Amniotic epithelial cell (primary cell): ENCODE measurements at regions not wholly inside any gene's neighbourhood (a gene's known extent, or its start where the extent isn't known, plus 50 kb on each side); places are given as distances from the start of the nearest gene placed in this dataset.
A peak's percentile ranks its signal among the peaks of the same experiment; 100 is the strongest.

Source experiments
- DNase-seq: peaks from one replicate; pipeline ENCODE4 v3.0.0-alpha.2; 2010; ENCODE audit warnings: low read depth

DNA sequence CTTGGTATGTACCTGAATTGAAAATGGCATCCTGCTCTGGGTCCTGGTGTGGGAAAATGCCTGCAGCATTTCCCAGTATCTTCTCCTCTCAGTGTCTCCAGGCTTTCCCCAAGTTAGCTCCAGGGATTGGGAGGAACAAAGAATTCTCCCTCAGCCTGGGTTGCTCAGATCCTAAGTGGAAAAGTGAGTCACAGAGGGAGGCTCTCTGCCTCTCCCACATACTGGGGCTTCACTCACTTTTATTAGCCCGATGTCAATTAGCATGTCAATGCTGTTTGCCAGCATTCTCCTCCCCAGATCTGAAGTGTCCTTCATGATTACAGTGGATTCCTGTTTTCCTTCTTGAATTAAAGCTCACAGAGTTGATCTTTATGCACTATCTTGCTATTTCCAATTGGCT, 655.0 kb downstream of the EPHA3 start:
- no peak for DNase-seq

- no peak for DNase-seq
Measured at GRCh38 chr3:89783341-89783927, 676.0 kb downstream of the EPHA3 start.

DNA sequence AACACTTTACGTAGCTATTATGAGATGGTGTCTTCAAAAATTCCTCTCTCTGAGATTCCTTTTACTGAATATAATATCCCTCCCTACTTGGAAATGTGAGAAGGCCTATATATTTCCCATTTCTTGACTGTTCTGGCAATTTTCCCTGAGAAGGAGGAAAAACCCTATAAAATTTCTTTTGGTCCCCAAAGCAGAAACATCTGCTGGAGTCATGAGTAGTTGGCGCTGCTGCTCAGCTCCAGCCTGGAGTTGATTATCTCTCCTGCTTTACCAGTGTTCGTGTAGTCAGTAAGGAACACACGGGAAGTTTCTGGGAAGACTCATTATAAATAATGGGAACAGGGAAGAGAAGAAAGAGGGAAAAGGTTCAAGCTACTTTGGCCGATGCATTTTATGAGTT, 680.1 kb downstream of the EPHA3 start:
- no peak for DNase-seq

- DNase-seq = no peak
Measured at GRCh38 chr3:89787979-89788378, 680.6 kb downstream of the EPHA3 start.

DNA sequence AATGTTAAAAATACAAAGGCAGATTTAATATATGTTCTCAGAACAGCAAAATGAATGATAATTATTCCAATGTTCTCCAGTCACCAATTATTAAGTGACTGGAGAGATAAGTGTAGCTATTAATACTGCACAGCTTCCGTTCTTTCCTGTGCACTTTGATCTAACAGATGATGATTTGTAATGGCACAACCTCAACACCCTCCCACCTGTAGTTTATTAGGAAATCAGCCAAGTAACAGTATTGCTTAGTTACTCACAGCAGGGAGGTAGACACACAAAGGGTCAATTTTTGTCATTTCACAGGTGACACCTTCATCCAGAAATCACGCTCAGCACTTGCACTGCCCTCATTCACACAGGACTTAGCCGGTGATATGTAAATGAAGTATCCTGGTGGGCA, 688.1 kb downstream of the EPHA3 start:
- no peak for DNase-seq

- no peak for DNase-seq
Measured at GRCh38 chr3:89802881-89803280, 695.5 kb downstream of the EPHA3 start.

- no peak for DNase-seq
Measured at GRCh38 chr3:89803711-89804110, 696.3 kb downstream of the EPHA3 start.

DNA sequence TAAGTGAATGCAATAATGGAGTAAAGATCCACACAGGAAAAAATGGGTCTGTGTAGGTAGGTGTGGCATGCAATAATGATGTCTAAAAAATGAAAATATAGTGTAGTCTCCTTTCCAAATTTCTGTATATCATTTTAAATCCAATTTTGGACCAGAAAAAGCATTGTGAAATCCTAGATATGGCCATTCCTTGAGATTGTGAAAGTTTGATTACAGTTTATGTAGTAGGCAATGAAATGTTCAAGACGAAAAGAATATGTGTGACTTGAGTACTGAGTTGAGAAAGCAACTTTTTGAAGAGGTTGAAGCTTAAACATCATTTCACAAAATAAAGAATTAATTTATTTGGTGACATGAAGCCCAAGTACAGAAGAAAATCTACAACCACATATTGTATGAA, 698.7 kb downstream of the EPHA3 start:
- no peak for DNase-seq

- peak; percentile 4 for DNase-seq
Measured at GRCh38 chr3:89808680-89809197, 701.3 kb downstream of the EPHA3 start.

DNA sequence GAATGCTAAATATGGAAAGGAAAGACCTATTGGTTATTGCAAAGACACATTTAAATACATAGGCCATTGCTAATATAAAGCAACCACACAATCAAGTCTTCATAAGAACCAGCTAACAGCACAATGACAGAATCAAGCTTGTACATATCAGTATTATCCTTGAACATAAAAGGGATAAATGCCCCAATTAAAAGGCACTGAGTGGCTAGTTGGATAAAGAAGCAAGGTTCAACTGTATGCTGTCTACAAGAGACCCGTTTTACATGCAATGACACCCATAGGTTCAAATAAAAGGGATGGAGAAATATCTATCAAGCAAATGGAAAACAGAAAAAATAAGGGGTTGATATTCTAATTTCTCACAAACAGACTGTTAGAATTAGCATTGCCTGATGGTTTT, 706.1 kb downstream of the EPHA3 start:
- DNase-seq = no peak

DNA sequence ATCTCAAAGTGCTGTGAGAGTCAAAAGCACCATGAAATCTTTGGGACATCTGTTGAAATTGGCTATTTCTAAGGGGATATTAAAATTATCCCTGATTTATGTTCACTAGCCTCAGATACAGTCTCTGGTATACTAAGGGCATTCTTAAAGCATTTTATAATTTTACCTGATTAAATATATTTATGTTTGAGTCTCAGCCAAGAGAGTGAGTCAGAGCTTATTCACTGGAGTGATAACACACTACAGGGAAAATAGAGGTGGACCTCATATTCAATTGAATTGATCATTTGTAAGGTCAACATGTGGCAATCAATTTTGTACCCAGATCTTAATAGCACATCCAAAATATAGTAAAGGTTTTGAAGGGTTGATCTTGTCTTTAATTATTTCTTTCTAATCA, 733.6 kb downstream of the EPHA3 start:
- peak; percentile 7 for DNase-seq

DNA sequence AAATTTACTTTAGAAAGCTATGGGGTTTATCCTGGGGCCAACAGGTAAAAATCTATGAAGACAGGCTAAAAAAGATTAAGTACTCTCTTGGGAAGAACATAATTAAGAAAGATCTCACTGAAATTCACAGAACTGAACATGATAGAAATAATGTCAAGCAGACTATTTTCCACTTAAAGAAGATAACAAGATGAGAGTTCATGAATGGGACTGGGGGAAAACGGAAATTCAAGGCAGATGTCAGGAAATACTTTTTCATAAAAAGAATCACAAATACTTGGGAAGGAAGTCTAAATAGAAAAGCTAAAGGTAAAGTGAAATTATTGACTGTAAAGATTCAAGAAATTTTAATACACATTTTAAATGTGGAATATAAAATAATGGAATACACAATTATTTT, 737.6 kb downstream of the EPHA3 start:
- DNase-seq = no peak

GRCh38 chr3:89847955-89848354, 740.5 kb downstream of the EPHA3 start:
- peak; percentile 59 for DNase-seq

DNA sequence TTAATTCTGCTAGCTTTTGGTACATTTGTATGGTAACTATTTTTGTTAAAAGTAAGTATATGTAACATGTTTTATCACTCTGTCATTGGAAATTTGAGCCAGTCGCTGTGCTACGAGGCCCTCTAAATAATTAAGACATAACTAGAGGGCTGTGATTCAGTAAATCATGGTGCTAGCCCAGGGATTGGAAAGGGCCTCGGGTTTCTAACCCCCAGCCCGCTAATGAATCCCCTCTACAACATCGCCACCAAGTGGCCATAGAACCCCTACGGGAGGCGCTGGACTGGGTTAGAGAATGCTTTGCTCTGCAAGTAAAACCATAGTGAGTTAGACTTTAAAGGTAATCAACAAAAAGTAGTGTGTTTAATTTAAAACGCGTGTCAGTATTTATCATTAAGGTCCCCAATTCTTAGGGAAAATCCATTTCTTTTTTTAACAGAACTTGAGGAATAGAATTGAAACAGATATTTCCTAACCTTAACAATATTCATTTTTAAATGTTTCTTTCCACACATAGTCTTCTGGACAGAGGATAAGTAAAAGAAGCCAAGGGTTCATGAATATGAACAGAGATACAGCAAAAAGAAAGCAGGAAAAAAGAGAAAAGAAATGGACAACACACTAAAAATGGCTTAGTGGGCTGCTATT, 744.7 kb downstream of the EPHA3 start:
- peak; percentile 61 for DNase-seq

DNA sequence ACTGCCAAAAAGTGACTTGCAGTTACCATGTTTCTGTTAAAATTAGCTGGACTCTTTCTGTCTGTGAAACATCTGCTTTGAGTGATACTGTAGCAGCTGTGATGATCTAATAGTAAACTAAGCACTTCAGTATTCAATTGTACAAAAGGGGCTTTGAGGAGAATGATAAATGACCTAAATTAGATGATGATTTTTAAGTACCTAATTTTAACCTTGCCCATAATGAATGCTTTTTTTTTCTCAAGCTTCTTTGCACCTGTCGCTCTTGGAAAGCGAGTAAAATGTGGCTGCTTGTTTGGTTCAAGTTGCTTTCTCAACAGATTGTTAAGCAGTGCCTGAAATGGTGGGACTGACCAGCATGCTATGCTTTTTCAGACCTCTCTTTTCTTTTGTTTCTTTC, 752.3 kb downstream of the EPHA3 start:
- no peak for DNase-seq

DNA sequence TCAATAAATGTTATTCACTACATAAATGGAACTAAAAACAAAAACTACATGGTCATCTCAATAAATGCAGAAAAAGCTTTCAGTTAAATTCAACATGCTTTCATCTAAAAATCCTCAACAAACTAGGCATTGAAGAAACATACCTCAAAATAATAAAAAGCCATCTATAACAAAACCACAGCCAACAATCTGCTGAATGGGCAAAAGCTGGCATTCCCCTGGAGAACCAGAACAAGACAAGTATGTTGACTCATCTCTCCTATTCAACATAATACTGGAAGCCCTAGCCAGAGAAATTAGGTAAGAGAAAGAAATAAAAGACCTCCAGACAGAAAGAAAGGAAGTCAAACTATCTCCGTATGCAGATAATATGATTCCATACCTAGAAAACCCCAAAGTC, 759.9 kb downstream of the EPHA3 start:
- DNase-seq = peak; percentile 16

GRCh38 chr3:89876116-89876515, 768.7 kb downstream of the EPHA3 start:
- DNase-seq = no peak

GRCh38 chr3:89877230-89877629, 769.8 kb downstream of the EPHA3 start:
- DNase-seq = no peak

- DNase-seq = no peak
Measured at GRCh38 chr3:89889386-89889785, 782.0 kb downstream of the EPHA3 start.

DNA sequence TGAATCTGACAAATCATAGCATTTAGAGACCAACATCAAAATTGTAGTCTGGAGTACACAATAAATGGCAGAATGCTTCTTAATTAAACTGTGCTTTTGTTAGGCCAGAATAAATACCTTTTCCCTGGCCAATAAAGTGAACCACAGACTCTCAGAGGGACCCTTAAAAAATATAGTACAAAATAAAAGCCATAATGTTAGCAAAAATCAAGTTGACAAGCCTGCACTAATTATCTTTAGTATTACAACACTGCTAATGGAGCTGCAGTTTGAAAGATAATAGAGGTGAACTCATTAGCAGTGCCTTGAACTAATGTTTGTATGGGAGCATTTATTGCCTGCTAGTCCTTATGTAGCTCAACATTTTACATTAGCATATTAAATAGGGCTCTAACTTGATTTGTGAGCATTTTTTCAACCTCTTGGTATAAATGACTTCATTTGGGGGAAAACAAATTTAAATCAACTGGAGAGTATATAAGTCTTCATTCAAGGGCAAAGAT, 801.3 kb downstream of the EPHA3 start:
- DNase-seq = no peak

GRCh38 chr3:89912031-89912430, 804.6 kb downstream of the EPHA3 start:
- no peak for DNase-seq

- DNase-seq = no peak
Measured at GRCh38 chr3:89923921-89924610, 816.6 kb downstream of the EPHA3 start.

GRCh38 chr3:89925976-89926375, 818.6 kb downstream of the EPHA3 start:
- no peak for DNase-seq
